HG03439 (cell line): ENCODE measurements at regions not wholly inside any gene's neighbourhood (a gene's known extent, or its start where the extent isn't known, plus 50 kb on each side); places are given as distances from the start of the nearest gene placed in this dataset.
A peak's percentile ranks its signal among the peaks of the same experiment; 100 is the strongest.
"Not testable (repeated sequence)": the region's sequence is repeated elsewhere in the genome, so short reads cannot be mapped to it uniquely, and the experiment has no call there.

Source experiments
- ATAC-seq: cut with Tn5 transposase; IDR thresholded peaks from one replicate; pipeline ENCODE4 v1.9.1; 2021; ENCODE audit warnings: mild to moderate bottlenecking, moderate library complexity; ENCODE audit not compliant: unreplicated experiment

DNA sequence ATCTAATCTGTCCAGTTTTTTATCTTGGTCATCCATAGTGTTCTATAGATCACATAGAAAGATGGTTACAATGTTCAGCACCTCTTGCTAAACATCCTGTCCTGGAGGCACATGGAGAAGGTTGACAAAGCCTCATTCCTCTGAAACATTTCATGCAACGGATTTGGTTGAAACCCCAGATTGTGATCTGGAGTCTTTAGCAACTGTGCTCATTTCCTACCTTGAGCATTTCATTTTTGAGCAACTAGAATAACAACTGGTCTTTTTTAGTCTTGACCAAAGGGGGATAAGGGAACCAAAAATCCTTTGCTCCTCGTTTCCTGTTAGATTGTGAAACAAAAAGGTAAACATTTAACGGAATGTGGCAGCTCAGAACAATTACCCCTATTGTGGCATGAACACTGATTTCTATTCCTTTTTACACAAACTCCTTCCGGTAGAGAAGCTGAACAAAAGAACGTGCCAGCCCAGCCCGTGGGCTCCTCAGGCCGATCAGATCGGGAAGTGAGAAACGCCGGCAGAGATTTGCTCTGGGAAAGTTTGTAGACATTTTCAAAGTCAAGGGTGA, 94.7 kb upstream of the ERRFI1 start:
- no peak for ATAC-seq

DNA sequence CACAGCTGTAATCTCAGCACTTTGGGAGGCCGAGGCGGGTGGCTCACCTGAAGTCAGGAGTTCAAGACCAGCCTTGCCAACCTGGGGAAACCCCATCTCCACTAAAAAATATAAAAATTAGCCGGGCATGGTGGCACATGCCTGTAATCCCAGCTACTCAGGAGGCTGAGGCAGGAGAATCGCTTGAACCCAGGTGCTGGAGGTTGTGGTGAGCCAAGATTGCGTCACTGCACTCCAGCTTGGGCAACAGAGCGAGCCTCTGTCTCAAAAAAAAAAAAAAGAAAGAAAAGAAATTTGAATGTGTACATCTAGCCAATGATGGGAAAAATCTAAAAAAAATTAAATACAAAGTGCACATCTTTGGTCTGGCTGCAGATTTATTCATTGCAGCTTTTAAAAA, 92.6 kb upstream of the ERRFI1 start:
- not testable (repeated sequence) for ATAC-seq

DNA sequence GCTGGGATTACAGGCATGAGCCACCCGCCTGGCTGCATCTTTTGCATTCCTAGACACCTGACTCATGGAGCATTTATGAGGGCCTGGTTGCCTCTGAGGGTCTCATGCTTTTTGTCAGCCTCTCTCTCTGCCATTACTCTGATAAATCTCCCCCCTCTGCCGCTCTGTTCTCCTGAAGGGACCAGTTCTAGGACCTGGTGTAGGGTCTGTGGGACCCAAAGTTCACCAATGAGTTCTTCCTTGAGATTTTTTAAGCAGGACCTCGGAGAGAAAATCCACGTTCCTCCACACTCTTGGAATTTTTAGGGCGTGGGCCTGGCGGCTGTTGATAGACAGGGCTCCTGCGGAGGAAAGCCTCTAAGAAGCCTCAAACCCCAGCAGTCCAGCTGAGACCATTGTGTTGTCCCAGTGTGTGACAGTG, 91.9 kb upstream of the ERRFI1 start:
- no peak for ATAC-seq

DNA sequence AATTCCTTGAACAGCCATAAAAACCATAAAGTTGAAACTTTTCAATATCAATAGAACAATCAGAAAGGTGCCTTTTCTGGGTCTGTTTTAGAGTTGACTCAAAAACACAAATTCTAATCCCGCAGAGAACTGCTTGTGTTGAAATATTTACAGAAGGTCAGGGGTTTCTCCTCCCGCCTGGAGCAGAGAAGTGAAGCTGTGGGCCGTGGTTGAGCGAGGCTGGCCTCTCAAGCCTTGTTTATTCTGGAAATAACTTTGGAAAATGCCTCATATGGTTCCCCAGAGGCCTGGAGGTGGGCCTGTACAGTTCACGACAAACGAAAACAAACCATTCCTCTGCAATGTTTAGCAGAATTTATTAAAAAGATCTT, 90.8 kb upstream of the ERRFI1 start:
- no peak for ATAC-seq

DNA sequence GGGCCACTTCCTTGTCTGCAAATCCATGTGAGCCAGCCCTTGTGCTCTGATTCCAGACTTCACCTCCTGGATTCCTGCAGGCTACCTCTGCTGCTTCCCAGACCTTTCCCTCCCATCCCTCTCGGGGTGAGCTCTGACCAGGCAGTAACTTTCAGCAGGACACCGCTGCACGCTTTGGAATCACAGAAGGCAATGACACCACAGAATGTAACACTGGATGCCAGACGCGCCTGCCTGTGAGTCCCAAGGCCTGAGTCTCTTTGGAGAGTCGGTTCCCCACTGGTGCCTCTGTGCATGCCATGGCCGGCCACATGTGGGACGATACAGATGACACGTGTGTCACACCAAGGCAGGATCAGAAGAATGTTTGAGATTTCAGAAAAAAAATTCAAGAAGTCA, 89.7 kb upstream of the ERRFI1 start:
- ATAC-seq = no peak

DNA sequence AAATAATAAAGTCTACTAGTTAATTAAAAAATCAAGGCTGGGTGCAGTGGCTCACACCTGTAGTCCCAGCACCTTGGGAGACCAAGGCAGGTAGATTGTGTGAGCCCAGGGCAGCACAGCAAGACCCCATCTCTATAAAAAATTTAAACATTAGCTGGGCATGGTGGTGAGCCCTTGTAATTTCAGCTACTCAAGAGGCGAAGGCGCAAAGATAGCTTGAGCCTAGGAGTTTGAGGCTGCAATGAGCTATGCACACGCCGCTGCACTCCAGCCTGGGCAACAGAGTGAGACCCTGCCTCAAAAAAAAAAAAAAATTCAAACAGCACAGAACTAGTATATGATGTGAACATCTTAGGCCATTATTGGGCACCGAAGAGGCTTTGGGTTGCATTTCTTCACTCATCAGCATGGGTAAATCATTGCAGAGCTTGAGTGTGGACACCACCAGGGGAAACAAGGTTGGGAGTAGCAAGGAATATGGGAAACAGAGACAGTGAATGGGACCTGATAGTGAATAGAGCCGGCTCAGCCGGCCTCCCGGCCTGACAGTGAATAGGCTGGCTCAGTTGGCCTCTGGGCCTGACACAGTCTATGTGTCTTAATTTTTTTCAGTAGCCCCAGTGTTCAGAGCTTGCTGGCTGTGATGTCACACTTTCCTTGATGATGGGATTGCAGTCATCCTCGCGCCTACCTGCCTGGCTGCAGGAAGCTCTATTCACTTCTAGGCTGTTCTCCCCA, 89.1 kb upstream of the ERRFI1 start:
- ATAC-seq = no peak

DNA sequence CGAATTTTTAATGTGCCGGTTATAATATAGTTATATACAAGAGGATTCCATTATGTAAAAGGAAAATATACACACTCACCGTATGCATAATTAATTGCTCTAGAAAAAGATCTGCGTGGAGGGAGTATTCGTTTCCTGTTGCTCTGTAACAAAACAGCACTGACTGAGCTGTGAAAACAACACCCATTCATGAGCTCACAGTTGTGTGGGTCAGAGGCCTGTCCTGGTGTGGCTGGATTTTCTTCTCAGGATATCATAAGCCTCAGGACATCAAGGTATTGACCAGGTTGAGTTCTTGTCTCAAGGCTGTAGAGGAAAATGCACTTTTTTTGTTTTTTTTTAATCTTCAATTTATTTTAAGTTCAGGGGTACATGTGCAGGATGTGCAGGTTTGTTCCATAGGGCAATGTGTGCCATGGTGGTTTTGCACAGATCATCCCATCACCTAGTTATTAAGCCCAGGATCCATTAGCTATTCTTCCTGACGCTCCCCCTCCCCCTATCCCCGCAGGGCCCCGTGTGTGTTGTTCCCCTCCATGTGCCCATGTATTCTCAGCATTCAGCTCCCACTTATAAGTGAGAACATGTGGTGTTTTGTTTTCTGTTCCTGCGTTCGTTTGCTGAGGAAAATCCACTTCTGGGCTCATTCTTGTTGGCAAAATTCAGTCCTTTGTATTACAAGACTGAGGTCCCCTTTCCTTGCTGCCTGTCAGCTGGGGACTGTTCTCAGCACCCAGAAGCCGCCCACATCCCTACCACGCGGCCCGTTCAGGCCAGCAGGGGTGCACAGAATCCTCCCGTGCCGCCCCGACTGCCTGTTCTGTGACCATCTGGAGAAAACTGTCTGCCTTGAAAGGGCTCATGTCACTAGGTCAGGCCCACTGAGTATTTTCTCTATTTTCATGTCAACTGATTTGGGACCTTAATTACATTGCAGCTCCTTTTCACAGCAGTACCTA, 87.4 kb upstream of the ERRFI1 start:
- no peak for ATAC-seq

DNA sequence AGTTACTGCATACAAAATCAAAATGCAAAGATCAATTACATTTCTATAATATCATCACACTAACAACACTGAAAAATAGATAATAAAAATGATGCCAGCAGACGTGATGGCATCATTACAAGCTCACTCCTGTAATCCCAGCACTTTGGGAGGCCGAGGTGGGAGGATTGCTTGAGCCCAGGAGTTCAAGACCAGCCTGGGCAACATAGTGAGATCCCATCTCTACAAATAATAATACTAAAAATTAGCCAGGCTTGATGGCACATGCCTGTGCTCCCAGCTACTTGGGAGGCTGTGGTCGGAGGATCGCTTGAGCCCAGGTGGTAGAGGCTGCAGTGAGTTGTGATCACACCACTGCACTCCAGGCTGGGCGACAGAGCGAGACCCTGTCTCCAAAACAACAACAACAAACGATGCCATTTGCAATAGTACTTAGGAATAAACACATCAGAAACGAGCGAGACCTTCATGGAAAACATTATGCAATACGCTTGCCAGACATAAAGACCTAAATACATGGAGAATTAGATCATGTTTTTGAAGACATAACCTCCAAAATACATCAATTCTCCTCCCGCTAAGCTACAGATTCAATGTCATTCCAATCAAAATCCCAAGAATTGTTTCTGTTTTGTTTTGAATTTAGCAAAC, 86.6 kb upstream of the ERRFI1 start:
- no peak for ATAC-seq

DNA sequence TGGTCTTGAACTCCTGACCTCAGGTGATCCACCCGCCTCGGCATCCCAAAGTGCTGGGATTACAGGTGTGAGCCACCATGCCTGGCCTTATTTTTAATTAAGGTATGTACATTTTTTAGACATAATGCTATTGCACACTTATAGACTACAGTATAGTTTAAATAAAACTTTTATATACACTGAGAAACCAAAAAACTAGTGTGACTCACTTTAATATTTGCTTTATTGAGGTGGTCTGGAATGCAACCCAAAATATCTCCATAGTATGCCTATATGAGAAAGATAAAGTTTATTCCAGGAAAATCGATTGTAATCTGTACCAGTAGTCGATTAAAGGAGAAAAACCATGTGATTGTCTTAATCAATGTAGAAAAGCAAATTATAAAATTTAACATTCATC, 85.5 kb upstream of the ERRFI1 start:
- no peak for ATAC-seq

DNA sequence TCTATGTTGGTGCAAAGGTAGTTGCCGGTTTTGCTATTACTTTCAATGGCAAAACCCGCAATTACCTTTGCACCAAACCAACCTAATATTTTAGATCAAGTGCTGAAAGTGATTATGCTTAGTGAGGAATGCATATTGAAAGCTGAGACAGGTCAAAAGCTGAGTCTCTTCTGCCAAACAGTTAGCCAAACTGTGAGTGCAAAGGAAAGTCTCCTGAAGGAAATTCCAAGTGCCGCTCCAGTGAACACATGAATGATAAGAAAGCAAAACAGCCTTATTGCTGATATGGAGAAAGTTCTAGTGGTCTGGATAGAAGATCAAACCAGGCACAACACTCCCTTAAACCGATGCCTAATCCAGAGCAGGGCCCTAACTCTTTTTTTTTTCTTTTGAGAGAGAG, 83.1 kb upstream of the ERRFI1 start:
- no peak for ATAC-seq

DNA sequence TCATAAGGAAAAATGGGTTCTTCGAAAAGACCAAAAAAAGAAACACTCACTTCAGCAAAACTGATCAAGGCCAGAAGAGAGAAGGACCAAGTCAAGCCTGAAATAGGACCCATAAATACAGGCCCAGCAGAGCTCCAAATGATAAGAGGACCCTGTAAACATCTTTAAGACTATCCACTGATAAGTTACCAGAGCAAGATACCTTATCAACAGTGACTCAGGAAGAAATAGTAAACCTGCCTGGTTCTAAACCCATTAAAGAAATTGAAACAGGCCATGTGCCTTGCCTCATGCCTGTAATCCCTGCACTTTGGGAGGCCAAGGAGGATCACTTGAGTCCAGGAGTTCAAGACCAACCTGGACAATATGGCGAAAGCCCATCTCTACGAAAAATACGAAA, 81.8 kb upstream of the ERRFI1 start:
- ATAC-seq = no peak

DNA sequence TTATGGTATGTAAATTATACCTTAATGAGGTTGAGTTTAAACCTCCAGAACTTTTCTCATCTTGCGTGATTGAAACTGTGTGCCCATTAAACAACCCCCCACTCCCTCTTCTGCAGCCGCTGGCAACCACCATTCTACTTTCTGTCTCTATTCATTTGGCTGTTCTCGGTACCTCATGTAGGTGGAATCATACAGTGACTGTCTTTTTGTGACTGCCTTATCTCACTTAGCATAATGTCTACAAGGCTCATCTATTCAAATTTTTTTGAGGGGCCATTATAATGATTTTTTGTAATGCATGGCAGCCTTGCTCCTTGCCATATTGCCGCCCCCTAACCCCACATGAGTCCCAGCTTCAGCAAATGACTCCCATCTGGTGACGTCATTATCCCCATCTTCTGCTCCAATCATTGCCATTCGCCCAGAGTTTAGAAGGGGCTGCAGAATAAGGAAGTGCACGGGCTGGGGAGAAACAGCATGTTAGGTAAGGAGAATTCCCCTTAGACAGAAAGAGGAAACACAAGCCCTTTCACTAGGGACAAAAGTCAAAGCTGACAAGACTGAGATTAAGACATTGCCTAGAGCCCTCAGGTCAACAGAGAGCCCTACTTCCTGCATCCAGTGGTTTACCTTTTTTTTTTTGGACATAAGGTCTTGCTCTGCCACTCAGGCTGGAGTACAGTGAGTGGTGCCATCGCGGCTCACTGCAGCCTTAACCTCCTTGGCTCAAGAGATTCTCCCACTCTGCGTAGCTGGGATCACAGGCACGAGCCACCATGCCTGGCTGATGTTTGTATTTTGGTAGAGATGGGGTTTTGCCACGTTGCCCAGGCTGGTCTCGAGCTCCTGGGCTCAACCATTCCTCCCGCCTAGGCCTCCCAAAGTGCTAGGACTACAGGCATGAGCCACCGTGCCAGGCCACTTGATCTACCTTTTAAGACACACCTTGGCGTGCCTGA, 78.4 kb upstream of the ERRFI1 start:
- ATAC-seq = no peak

DNA sequence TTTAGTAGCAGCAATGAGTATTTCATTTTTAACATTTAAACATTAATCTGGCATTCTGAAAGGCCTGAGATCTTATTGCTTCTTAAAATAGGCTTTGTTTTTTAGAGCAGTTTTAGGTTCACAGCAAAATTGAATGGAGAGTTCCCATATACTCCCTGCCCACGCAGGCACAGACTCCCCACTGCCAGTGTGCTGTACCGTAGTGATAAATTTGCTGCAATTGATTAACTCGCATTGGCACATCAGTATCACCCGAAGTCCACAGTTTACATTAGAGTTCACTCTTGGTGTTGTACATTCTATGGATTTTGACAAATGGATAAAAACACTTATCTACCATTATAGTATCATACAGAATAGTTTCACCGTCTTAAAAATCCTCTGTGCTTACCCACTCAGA, 71.8 kb upstream of the ERRFI1 start:
- ATAC-seq = peak; percentile 24

DNA sequence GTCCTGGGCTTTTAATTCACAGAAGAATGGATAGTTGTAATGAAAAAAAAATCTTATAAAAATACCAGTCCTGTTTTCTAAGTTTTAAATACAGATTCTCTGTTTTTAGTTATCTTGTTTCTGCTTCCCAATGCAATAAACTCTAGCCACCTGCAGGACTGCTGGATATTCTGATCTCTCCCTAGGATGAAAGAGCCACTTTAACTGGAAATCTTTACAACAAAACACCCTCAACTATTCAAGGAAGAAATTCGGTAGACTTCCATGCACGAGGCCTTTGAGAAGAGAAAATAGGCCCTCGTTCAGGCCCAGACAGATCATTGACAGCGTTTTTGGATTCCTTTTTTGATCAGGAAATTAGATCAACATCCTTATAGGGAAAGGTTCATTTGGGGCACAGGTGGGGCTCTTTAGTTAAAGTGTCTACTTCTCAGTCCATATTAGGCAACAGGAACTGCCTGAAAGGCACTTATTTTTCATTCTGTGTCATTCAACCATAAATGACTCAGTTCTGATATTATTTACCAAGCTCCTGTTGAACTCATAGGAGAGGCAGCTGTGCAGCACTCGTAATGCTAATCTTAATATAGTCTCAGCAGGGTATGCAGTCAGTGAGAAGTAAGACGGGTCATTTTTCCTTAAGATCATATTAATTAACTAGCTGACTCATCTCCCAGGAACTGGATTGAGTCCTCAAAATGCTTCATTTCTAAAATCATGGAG, 71.1 kb upstream of the ERRFI1 start:
- ATAC-seq = peak; percentile 88

DNA sequence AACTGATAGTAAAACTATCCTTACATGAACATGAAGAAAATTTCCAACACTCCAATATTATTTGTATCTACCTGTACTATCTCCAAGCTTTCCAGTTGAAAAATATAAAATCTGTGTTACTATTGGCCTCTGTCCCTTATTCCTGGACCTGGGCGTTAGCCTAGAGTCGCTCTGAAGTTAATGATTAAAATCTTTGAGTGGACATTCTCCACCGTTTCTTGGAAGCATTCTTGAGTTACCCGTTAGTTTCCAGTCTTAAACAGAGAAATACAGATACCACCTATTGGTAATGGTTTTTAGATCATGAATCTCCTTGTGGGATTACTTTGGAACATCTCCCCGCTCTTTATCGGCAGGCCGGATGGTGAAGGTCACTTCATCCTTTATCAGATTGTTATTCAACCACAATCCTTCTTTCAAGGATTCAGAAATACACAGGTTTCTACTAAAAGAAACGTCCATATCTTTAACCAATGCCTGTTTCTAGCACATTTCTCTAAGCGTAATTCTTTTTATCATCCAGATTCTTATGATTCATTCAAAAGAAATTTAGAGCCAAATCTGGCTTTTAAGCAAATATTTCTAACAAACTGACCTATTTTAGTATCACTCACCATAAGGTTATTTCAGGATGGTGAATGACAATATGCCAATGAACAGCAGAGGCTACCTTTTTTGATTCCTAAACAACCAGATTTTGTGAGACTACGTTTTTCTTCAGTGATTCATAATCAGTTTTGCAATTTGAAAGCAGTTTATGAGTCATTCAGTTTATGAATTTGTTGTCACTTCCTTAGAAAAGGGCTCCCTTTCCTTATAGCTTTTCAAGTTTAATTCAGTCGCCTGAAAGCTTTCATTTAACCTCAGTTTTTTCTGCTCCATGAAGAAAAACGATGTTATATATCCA, 70.2 kb upstream of the ERRFI1 start:
- ATAC-seq = no peak

DNA sequence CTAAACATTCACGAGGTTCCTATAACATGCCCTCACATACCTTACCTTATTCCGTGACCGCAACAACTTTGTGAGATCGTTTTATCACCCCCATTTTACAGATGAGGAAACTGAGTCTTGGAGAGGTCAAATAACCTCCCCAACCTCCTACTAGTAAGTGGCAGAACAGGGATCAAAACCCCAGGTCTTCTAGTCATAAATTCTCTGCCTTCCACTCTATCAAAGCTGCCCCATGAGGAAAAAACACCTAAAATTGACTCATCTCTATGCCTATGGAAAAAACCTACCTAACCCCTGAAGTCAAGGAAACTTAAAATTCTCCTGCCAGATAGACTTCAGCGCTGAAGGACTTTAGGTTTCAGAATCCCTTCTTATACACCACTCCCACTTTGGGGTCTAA, 69.5 kb upstream of the ERRFI1 start:
- ATAC-seq = no peak

DNA sequence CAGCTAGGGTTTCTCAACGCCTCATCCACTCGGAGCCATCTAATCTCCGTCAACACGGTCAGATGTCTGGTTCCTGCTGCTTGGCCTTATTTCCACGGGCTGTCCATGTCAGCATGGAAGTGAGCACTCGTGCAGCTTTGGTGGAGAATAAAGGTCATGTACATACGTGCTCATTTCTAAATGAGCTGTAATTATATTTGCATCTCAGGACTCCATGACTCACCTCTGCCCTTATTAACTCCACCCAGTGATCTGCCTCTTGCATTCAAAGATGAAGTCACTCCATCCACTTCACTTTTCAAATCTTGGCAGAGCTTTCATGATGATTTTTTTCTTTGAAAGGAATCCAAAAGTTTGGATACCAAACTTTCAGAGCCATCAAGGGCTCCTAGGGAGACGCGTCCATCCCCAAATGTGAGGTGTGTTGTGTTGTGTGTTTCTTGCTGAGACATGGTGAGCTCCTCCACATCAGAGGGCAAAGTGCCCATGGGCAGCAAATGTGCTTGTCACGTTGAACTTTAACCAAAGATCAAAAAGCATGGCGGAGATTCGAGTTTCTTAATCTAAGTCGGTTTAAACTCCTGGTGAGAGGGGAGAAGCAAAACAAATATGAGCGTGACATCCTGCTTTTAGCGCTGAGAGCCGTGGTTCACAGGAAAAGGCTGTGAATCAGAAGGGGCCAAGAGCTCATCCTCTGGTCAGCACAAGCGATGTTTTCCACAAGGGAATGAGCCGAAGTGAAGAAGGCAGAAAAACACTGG, 68.6 kb upstream of the ERRFI1 start:
- no peak for ATAC-seq
